Gastroesophageal sphincter (tissue), 4 donors: ENCODE measurements at regions not wholly inside any gene's neighbourhood (a gene's known extent, or its start where the extent isn't known, plus 50 kb on each side); places are given as distances from the start of the nearest gene placed in this dataset.

Source experiments
- ATAC-seq: fragments of 150-250 bp; one replicate; pipeline ENCODE4 v1.9.1; 2016; ENCODE audit warnings: mild to moderate bottlenecking, moderate library complexity
- H3K27ac ChIP-seq, 4 donors: fragments of 200-600 bp; sonication (generic) in 3 of 4; 1 replicate in 3 of 4; 2 replicates in 1 of 4; pipeline ENCODE4 v1.5.1; 2016 to 2019
- H3K27me3 ChIP-seq: fragments of 200-600 bp; sonication (generic); one replicate; pipeline ENCODE4 v1.5.1; 2019
- H3K36me3 ChIP-seq, 2 donors: fragments of 200-600 bp; sonication (generic); one replicate each; pipeline ENCODE4 v1.5.1; 2019; ENCODE audit warnings: control low read depth in 1 of 2
- H3K4me1 ChIP-seq, 3 donors: fragments of 200-600 bp; sonication (generic); 1 replicate in 2 of 3; 2 replicates in 1 of 3; pipeline ENCODE4 v1.5.1; 2016 to 2019; ENCODE audit warnings: control low read depth in 2 of 3
- H3K4me3 ChIP-seq, 2 donors: fragments of 200-600 bp; sonication (generic); one replicate each; pipeline ENCODE4 v1.5.1; 2019; ENCODE audit warnings: mild to moderate bottlenecking in 1 of 2, moderate library complexity in 1 of 2
- H3K9me3 ChIP-seq, 3 donors: fragments of 200-600 bp; sonication (generic); one replicate each; pipeline ENCODE4 v1.5.1; 2017 to 2019; ENCODE audit warnings: control low read depth in 2 of 3
- CTCF ChIP-seq, 4 experiments: fragments of 200-600 bp in 2 of 4; fragments of 450-650 bp in 2 of 4; sonication (generic) in 1 of 4; IDR thresholded peaks; one replicate each; pipeline ENCODE4 v1.5.1; 2017 to 2019; ENCODE audit warnings: antibody characterized with exemption in 4 of 4, mild to moderate bottlenecking in 2 of 4, moderate library complexity in 2 of 4
- EP300 ChIP-seq: sonication (generic); formaldehyde crosslinking; IDR thresholded peaks from one replicate; pipeline ENCODE4 v1.6.1; 2017; ENCODE audit warnings: antibody characterized with exemption, mild to moderate bottlenecking
- POLR2A ChIP-seq, 2 donors: fragments of 450-650 bp; IDR thresholded peaks; one replicate each; pipeline ENCODE4 v1.6.1; 2017; ENCODE audit warnings: antibody characterized with exemption in 2 of 2, mild to moderate bottlenecking in 2 of 2, moderate library complexity in 1 of 2
- POLR2AphosphoS5 ChIP-seq: sonication (generic); formaldehyde crosslinking; IDR thresholded peaks from one replicate; pipeline ENCODE4 v1.6.1; 2017; ENCODE audit warnings: antibody characterized with exemption
- WGBS, 2 donors: methylation state at CpG; one replicate each; pipeline ENCODE4 v1.1.5; 2018; ENCODE audit warnings: low coverage in 1 of 2; 5-methylcytosine and 5-hydroxymethylcytosine counted together

- Histone ChIP-seq H3K27ac (no peak overlapping the region), H3K36me3 (no peaks in the 10 kb centered on the region), H3K4me3 (no peak overlapping the region), H3K9me3 (no peaks in the 10 kb centered on the region), H3K27me3 (no peaks in the 10 kb centered on the region), H3K4me1 (no peaks in the 10 kb centered on the region)
- TF ChIP-seq POLR2A (IDR thresholded peaks at IDR 0.05) (no peak), POLR2AphosphoS5 (no peak), CTCF (IDR thresholded peaks at IDR 0.05) (no peak), EP300 (no peak)
- no peak for ATAC-seq
- WGBS, 2 donors: 35 to 80% methylated on average over 1 of the region's 1 CpG
Measured at GRCh38 chr11:25218036-25218435, 721.2 kb downstream of the LUZP2 start.

DNA sequence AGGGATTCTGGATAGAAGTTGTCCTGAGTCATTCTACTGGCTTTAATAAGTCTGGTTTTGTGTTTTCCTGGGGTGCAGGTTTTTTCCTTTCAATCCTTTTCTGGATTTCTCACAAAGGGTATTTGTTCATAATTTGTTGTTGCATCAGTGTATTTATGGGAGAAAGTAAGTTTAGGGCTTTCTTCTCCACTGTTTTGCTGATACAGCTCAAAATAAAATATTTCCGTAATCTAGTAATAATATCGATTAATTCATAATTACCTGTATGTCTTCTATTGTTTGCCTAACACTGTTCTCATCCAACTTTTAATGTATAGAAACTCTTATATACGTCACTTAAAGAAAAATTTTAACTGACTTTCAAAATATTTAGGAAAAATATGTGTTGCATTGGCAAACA is 728.2 kb downstream of the LUZP2 start:
- TF ChIP-seq POLR2AphosphoS5 (no peak), EP300 (no peak), CTCF (IDR thresholded peaks at IDR 0.05) (no peak), POLR2A (IDR thresholded peaks at IDR 0.05) (no peak)
- no peaks in the 10 kb centered on the region for H3K27me3 ChIP-seq
- 58 to 60% methylated on average over 1 to 3 of the region's 3 CpGs for WGBS, 2 donors
- ATAC-seq: no peak
- no peaks in the 10 kb centered on the region for H3K36me3 ChIP-seq
- no peaks in the 10 kb centered on the region for H3K9me3 ChIP-seq
- no peaks in the 10 kb centered on the region for H3K4me1 ChIP-seq
- H3K4me3 ChIP-seq: no peak overlapping the region
- H3K27ac ChIP-seq: no peak overlapping the region

GRCh38 chr11:25242928-25243327 is 746.1 kb downstream of the LUZP2 start:
- TF ChIP-seq POLR2A (IDR thresholded peaks at IDR 0.05) (no peak), POLR2AphosphoS5 (no peak), EP300 (no peak), CTCF (IDR thresholded peaks at IDR 0.05) (no peak)
- ATAC-seq: no peak
- no peak overlapping the region for H3K4me3 ChIP-seq
- no peaks in the 10 kb centered on the region for H3K36me3 ChIP-seq
- H3K27me3 ChIP-seq: no peaks in the 10 kb centered on the region
- no peaks in the 10 kb centered on the region for H3K4me1 ChIP-seq
- no peak overlapping the region for H3K27ac ChIP-seq
- peaks cover 0 to 13% (median 0%) of the 10 kb centered on the region in 3 donors for H3K9me3 ChIP-seq

DNA sequence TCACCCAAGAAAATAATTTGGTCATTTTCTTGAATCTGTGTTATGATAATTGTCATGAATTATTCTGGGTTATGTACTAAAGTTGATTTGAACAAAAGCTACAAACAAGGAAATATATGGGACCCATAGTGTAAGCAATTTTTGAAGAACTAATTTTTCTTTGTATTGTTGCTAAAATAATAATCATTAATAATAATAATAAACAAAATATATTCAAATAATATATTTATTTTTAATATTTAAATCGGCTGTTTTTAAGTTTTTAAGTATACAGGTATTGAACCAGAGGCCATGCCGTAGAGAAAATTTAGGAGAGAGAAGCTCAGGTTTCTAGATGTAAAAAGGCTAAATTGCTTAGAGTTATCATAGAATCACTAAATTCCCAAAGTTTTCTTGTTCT is 747.3 kb downstream of the LUZP2 start:
- H3K9me3 ChIP-seq: peaks cover 0 to 13% (median 0%) of the 10 kb centered on the region in 3 donors
- no peak for TF ChIP-seq EP300
- TF ChIP-seq CTCF (IDR thresholded peaks at IDR 0.05): no peak
- no peak for TF ChIP-seq POLR2A (IDR thresholded peaks at IDR 0.05)
- TF ChIP-seq POLR2AphosphoS5: no peak
- no peaks in the 10 kb centered on the region for H3K36me3 ChIP-seq
- 88 to 93% methylated on average over 2 of the region's 2 CpGs for WGBS, 2 donors
- no peak overlapping the region for H3K4me3 ChIP-seq
- H3K27ac ChIP-seq: no peak overlapping the region
- no peak for ATAC-seq
- no peaks in the 10 kb centered on the region for H3K27me3 ChIP-seq
- no peaks in the 10 kb centered on the region for H3K4me1 ChIP-seq

DNA sequence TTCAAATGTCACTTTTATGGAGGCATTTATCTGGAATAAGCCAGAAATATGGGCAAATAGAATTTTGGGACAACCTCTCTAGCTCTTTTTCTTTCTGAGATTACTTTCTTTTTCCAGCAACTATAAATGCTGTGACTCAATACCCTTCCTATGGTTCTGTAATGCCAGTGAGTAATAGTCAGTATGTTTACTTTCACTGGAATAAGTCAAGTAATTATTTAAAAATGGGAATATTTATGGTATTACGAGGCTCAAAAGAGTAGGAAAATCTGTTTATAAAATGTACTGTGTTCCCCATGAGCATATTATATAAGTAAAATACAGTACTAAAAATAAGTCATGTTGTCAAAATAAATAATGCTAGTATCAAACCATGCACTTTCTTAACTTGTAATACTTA is 750.5 kb downstream of the LUZP2 start:
- TF ChIP-seq EP300 (no peak), POLR2A (IDR thresholded peaks at IDR 0.05) (no peak), CTCF (IDR thresholded peaks at IDR 0.05) (no peak), POLR2AphosphoS5 (no peak)
- WGBS, 2 donors: 0% methylated on average over 1 of the region's 1 CpG
- no peak for ATAC-seq
- Histone ChIP-seq H3K4me1 (no peaks in the 10 kb centered on the region), H3K27ac (no peak overlapping the region), H3K9me3 (peaks cover 0 to 13% (median 0%) of the 10 kb centered on the region in 3 donors), H3K4me3 (no peak overlapping the region), H3K36me3 (no peaks in the 10 kb centered on the region), H3K27me3 (no peaks in the 10 kb centered on the region)
